IMR-90 (cell line): ENCODE measurements at regions not wholly inside any gene's neighbourhood (a gene's known extent, or its start where the extent isn't known, plus 50 kb on each side); places are given as distances from the start of the nearest gene placed in this dataset.

ENCODE experiments used
- TF ChIP-seq, protein P1 (sequence below): fragments of 150-350 bp; IDR thresholded peaks from 2 replicates; pipeline ENCODE4 v1.6.1; 2017; ENCODE audit warnings: mild to moderate bottlenecking, antibody characterized with exemption, low read length, low read depth
- TF ChIP-seq, protein P2 (sequence below): conservative IDR thresholded peaks from 2 replicates; pipeline ENCODE4 v1.5.1; 2012; ENCODE audit warnings: mild to moderate bottlenecking, low read depth, low read length, improper control_type of control experiment

DNA sequence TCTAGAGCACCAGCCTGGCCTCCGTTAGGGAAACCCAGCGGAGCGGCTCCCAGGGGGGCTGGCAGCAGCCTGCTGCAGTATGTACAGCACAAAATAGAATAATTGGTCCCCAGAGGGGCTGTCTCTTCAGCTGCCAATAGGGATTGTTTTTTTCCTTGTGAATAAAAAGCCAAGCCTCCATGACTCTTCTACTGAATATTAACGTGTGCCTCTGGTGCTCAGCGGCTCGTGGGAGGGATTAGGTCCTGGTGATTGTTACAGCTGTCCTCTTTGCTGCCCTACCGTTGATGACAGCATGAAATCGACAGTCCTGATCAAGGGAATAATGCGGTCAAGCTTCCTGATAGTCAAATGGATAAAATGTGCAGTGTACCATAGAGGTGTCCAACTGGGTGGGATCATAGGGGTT, 190.7 kb upstream of the RUNX1 start:
- TF ChIP-seq, protein P1, sequence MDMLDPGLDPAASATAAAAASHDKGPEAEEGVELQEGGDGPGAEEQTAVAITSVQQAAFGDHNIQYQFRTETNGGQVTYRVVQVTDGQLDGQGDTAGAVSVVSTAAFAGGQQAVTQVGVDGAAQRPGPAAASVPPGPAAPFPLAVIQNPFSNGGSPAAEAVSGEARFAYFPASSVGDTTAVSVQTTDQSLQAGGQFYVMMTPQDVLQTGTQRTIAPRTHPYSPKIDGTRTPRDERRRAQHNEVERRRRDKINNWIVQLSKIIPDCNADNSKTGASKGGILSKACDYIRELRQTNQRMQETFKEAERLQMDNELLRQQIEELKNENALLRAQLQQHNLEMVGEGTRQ: no peak
- TF ChIP-seq, protein P2, sequence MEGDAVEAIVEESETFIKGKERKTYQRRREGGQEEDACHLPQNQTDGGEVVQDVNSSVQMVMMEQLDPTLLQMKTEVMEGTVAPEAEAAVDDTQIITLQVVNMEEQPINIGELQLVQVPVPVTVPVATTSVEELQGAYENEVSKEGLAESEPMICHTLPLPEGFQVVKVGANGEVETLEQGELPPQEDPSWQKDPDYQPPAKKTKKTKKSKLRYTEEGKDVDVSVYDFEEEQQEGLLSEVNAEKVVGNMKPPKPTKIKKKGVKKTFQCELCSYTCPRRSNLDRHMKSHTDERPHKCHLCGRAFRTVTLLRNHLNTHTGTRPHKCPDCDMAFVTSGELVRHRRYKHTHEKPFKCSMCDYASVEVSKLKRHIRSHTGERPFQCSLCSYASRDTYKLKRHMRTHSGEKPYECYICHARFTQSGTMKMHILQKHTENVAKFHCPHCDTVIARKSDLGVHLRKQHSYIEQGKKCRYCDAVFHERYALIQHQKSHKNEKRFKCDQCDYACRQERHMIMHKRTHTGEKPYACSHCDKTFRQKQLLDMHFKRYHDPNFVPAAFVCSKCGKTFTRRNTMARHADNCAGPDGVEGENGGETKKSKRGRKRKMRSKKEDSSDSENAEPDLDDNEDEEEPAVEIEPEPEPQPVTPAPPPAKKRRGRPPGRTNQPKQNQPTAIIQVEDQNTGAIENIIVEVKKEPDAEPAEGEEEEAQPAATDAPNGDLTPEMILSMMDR: no peak
